ENCODE measurements at regions not wholly inside any gene's neighbourhood (a gene's known extent, or its start where the extent isn't known, plus 50 kb on each side); places are given as distances from the start of the nearest gene placed in this dataset.

- Histone ChIP-seq H3K4me3 (ENCODE audit: control extremely low read depth in 1 of 5, extremely low read depth in 1 of 5, insufficient read depth in 1 of 5, low read depth in 2 of 5, low read length in 4 of 5) (no peak overlapping the region), H3K9me3 (ENCODE audit: control extremely low read depth in 1 of 3, control insufficient read depth in 2 of 3, insufficient read depth in 1 of 3, low read length in 2 of 3) (peaks cover 0 to 1% (median 0%) of the 10 kb centered on the region in 3 donors), H3K27ac (ENCODE audit: low read length in 2 of 2) (no peak overlapping the region), H3K4me2 (replicated peaks; ENCODE audit: low read depth, low read length, poor library complexity, severe bottlenecking) (no peak overlapping the region), H4K20me1 (ENCODE audit: control insufficient read depth, insufficient read depth, low read length, poor library complexity, severe bottlenecking) (no peaks in the 10 kb centered on the region), H2AFZ (ENCODE audit: insufficient read depth, low read depth, low read length, poor library complexity, severe bottlenecking) (no peak overlapping the region), H3K9ac (ENCODE audit: low read length) (no peak overlapping the region), H3K79me2 (ENCODE audit: control insufficient read depth, insufficient read depth, low read length) (no peaks in the 10 kb centered on the region), H3K4me1 (ENCODE audit: control insufficient read depth in 2 of 2, insufficient read depth in 2 of 2, low read length in 2 of 2) (no peaks in the 10 kb centered on the region), H3K27me3 (replicated peaks in 1 of 4; ENCODE audit: control extremely low read depth in 1 of 4, control insufficient read depth in 3 of 4, insufficient read depth in 4 of 4, low read length in 3 of 4) (no peaks in the 10 kb centered on the region), H3K36me3 (replicated peaks in 1 of 2; ENCODE audit: control extremely low read depth in 1 of 2, control insufficient read depth in 1 of 2, extremely low read depth in 1 of 2, insufficient read depth in 2 of 2, low read length in 1 of 2) (no peaks in the 10 kb centered on the region)
- ChIA-PET CTCF (no interaction called here), POLR2A (no interaction called here)
- intact Hi-C loops (cut with micrococcal nuclease): no loop called here
- Mint-ChIP-seq H3K27me3 (no peaks in the 10 kb centered on the region), H3K4me3 (no peak overlapping the region), H3K4me1 (no peaks in the 10 kb centered on the region), H3K9me3 (ENCODE audit: insufficient read depth) (no peaks in the 10 kb centered on the region), H3K27ac (no peak overlapping the region)
- WGBS (ENCODE audit: insufficient coverage): 94% methylated on average over 2 of the region's 5 CpGs
- TF ChIP-seq EZH2 (IDR thresholded peaks at IDR 0.05; ENCODE audit: borderline replicate concordance, insufficient read depth, low read depth, low read length, poor library complexity, severe bottlenecking) (no peak), CTCF (IDR thresholded peaks at IDR 0.05) (no peak)
- ATAC-seq (ENCODE audit: low read depth): no peak
- DNase-seq: no peak
Observed at GRCh38 chr18:43774497-43774896, 497.2 kb upstream of the SYT4 start.

- Histone ChIP-seq H3K27ac (ENCODE audit: low read length in 2 of 2) (no peak overlapping the region), H3K4me2 (replicated peaks; ENCODE audit: low read depth, low read length, poor library complexity, severe bottlenecking) (no peak overlapping the region), H2AFZ (ENCODE audit: insufficient read depth, low read depth, low read length, poor library complexity, severe bottlenecking) (no peak overlapping the region), H3K4me3 (ENCODE audit: control extremely low read depth in 1 of 5, extremely low read depth in 1 of 5, insufficient read depth in 1 of 5, low read depth in 2 of 5, low read length in 4 of 5) (no peak overlapping the region), H3K36me3 (replicated peaks in 1 of 2; ENCODE audit: control extremely low read depth in 1 of 2, control insufficient read depth in 1 of 2, extremely low read depth in 1 of 2, insufficient read depth in 2 of 2, low read length in 1 of 2) (no peaks in the 10 kb centered on the region), H3K9ac (ENCODE audit: low read length) (no peak overlapping the region), H3K27me3 (replicated peaks in 1 of 4; ENCODE audit: control extremely low read depth in 1 of 4, control insufficient read depth in 3 of 4, insufficient read depth in 4 of 4, low read length in 3 of 4) (no peaks in the 10 kb centered on the region), H3K79me2 (ENCODE audit: control insufficient read depth, insufficient read depth, low read length) (no peaks in the 10 kb centered on the region), H3K9me3 (ENCODE audit: control extremely low read depth in 1 of 3, control insufficient read depth in 2 of 3, insufficient read depth in 1 of 3, low read length in 2 of 3) (peaks cover 0 to 1% (median 0%) of the 10 kb centered on the region in 3 donors), H4K20me1 (ENCODE audit: control insufficient read depth, insufficient read depth, low read length, poor library complexity, severe bottlenecking) (no peaks in the 10 kb centered on the region), H3K4me1 (ENCODE audit: control insufficient read depth in 2 of 2, insufficient read depth in 2 of 2, low read length in 2 of 2) (no peaks in the 10 kb centered on the region)
- no peak for DNase-seq
- ATAC-seq (ENCODE audit: low read depth): no peak
- ChIA-PET POLR2A (no interaction called here), CTCF (no interaction called here)
- Mint-ChIP-seq H3K27ac (no peak overlapping the region), H3K4me3 (no peak overlapping the region), H3K4me1 (no peaks in the 10 kb centered on the region), H3K27me3 (no peaks in the 10 kb centered on the region), H3K9me3 (ENCODE audit: insufficient read depth) (no peaks in the 10 kb centered on the region)
- no peak for TF ChIP-seq CTCF (IDR thresholded peaks at IDR 0.05)
- no peak for TF ChIP-seq EZH2 (IDR thresholded peaks at IDR 0.05; ENCODE audit: borderline replicate concordance, insufficient read depth, low read depth, low read length, poor library complexity, severe bottlenecking)
- WGBS (ENCODE audit: insufficient coverage): 100% methylated on average over 1 of the region's 2 CpGs
- intact Hi-C loops (cut with micrococcal nuclease): no loop called here
Observed at GRCh38 chr18:43775591-43775990, 498.3 kb upstream of the SYT4 start.

Data from B cell (primary cell).